ENCODE measurements at regions not wholly inside any gene's neighbourhood (a gene's known extent, or its start where the extent isn't known, plus 50 kb on each side); places are given as distances from the start of the nearest gene placed in this dataset.
"Not testable (repeated sequence)": the region's sequence is repeated elsewhere in the genome, so short reads cannot be mapped to it uniquely, and the experiment has no call there.

GRCh38 chr5:68067291-68067690 is 148.3 kb upstream of the PIK3R1 start:
- H3K9me3 ChIP-seq (ENCODE audit: control insufficient read depth in 2 of 3, insufficient read depth in 1 of 3, low read length in 3 of 3) = no peaks in the 10 kb centered on the region
- no peak overlapping the region for H3K9ac ChIP-seq (ENCODE audit: low read length in 3 of 3)
- no peak overlapping the region for H3K4me3 ChIP-seq (ENCODE audit: low read length in 3 of 3)
- no peak overlapping the region for H3K27ac ChIP-seq (ENCODE audit: low read depth in 2 of 2, low read length in 2 of 2)
- no peak for TF ChIP-seq CTCF (IDR thresholded peaks at IDR 0.05; ENCODE audit: borderline replicate concordance, extremely low read depth, insufficient read depth)
- H3K4me1 ChIP-seq (ENCODE audit: control insufficient read depth in 2 of 3, insufficient read depth in 2 of 3, low read depth in 1 of 3, low read length in 3 of 3) = no peaks in the 10 kb centered on the region
- DNase-seq (no peak), FAIRE-seq (no peak)
- H3K36me3 ChIP-seq (ENCODE audit: control insufficient read depth in 2 of 3, insufficient read depth in 3 of 3, low read length in 3 of 3) = no peaks in the 10 kb centered on the region
- H3K27me3 ChIP-seq (ENCODE audit: control insufficient read depth, insufficient read depth, low read length) = no peaks in the 10 kb centered on the region
- intact Hi-C loops (cut with DNase I) = no loop called here

GRCh38 chr5:68066277-68066955 is 149.1 kb upstream of the PIK3R1 start:
- Histone ChIP-seq H3K9ac (ENCODE audit: low read length in 3 of 3) (no peak overlapping the region), H3K27me3 (ENCODE audit: control insufficient read depth, insufficient read depth, low read length) (no peaks in the 10 kb centered on the region), H3K27ac (ENCODE audit: low read depth in 2 of 2, low read length in 2 of 2) (no peak overlapping the region), H3K4me3 (ENCODE audit: low read length in 3 of 3) (no peak overlapping the region), H3K4me1 (ENCODE audit: control insufficient read depth in 2 of 3, insufficient read depth in 2 of 3, low read depth in 1 of 3, low read length in 3 of 3) (no peaks in the 10 kb centered on the region), H3K36me3 (ENCODE audit: control insufficient read depth in 2 of 3, insufficient read depth in 3 of 3, low read length in 3 of 3) (no peaks in the 10 kb centered on the region), H3K9me3 (ENCODE audit: control insufficient read depth in 2 of 3, insufficient read depth in 1 of 3, low read length in 3 of 3) (no peaks in the 10 kb centered on the region)
- DNase-seq (no peak), FAIRE-seq (no peak)
- TF ChIP-seq CTCF (IDR thresholded peaks at IDR 0.05; ENCODE audit: borderline replicate concordance, extremely low read depth, insufficient read depth) = no peak
- intact Hi-C loops (cut with DNase I) = no loop called here

GRCh38 chr5:68065321-68065720 is 150.2 kb upstream of the PIK3R1 start:
- DNase-seq; intact Hi-C loops (cut with DNase I); H3K27me3 ChIP-seq (ENCODE audit: control insufficient read depth, insufficient read depth, low read length); H3K9ac ChIP-seq (ENCODE audit: low read length in 3 of 3); FAIRE-seq; H3K36me3 ChIP-seq (ENCODE audit: control insufficient read depth in 2 of 3, insufficient read depth in 3 of 3, low read length in 3 of 3); H3K9me3 ChIP-seq (ENCODE audit: control insufficient read depth in 2 of 3, insufficient read depth in 1 of 3, low read length in 3 of 3); H3K27ac ChIP-seq (ENCODE audit: low read depth in 2 of 2, low read length in 2 of 2); H3K4me3 ChIP-seq (ENCODE audit: low read length in 3 of 3); H3K4me1 ChIP-seq (ENCODE audit: control insufficient read depth in 2 of 3, insufficient read depth in 2 of 3, low read depth in 1 of 3, low read length in 3 of 3): not testable (repeated sequence)

- no peak overlapping the region for H3K9ac ChIP-seq (ENCODE audit: low read length in 3 of 3)
- H3K4me3 ChIP-seq (ENCODE audit: low read length in 3 of 3) = no peak overlapping the region
- FAIRE-seq (no peak), DNase-seq (no peak)
- H3K4me1 ChIP-seq (ENCODE audit: control insufficient read depth in 2 of 3, insufficient read depth in 2 of 3, low read depth in 1 of 3, low read length in 3 of 3) = no peaks in the 10 kb centered on the region
- H3K9me3 ChIP-seq (ENCODE audit: control insufficient read depth in 2 of 3, insufficient read depth in 1 of 3, low read length in 3 of 3) = no peaks in the 10 kb centered on the region
- intact Hi-C loops (cut with DNase I) = no loop called here
- H3K27me3 ChIP-seq (ENCODE audit: control insufficient read depth, insufficient read depth, low read length) = no peaks in the 10 kb centered on the region
- no peak for TF ChIP-seq CTCF (IDR thresholded peaks at IDR 0.05; ENCODE audit: borderline replicate concordance, extremely low read depth, insufficient read depth)
- no peak overlapping the region for H3K27ac ChIP-seq (ENCODE audit: low read depth in 2 of 2, low read length in 2 of 2)
- no peaks in the 10 kb centered on the region for H3K36me3 ChIP-seq (ENCODE audit: control insufficient read depth in 2 of 3, insufficient read depth in 3 of 3, low read length in 3 of 3)
Observed at GRCh38 chr5:68060382-68060781, 155.2 kb upstream of the PIK3R1 start.

Data from kidney (tissue), 13 donors.